NAMALWA (cell line): ENCODE measurements at regions not wholly inside any gene's neighbourhood (a gene's known extent, or its start where the extent isn't known, plus 50 kb on each side); places are given as distances from the start of the nearest gene placed in this dataset.

Experiments
- DNase-seq: peaks from one replicate; pipeline ENCODE4 v3.0.0-alpha.2; 2015; ENCODE audit warnings: low spot score

DNA sequence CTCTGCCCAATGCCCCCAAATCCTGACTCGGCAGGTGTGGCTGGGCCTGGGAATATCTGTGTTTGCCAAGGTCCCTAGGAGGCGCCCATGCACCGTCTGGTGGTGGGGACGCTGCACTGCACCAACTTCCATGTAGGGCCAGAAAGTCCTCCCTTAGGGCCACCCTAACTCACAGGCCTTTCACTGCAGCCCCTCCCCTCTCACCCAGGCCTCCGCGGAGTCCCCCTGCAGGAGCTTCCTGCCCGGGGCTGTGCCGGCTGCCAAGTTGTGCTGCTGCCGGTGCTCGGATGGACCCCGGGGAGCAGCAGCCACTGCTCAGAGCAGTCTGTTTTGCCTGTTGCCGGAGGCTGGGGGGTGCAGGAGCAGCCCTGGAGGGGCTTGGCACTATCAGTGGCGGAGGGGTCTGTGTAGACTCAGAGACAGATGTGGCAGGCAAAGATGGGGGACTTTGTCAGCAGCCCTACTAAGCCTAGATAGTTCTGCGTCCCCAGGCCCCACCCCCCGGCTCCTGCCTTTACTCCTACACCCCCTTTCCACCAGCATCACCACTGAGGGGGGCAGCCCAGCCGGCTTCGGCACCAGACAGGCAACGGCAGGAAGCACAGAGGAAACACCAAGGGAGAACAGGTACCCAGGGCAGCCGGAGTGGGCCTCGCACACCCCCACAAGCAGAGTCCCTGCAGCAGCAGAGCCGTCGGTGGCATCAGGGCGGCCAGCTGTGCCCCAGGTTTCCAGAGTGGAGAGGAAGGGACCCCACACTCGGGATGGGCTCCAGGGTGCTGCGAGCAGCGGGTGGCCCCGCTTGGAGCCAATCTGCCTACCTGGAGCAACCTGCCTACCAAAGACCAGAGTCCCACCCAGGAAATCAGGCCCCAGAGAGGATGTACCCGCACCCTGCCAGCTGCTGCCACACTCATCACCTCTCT, 124.3 kb downstream of the TRIM29 start:
- peak; percentile 17 for DNase-seq

DNA sequence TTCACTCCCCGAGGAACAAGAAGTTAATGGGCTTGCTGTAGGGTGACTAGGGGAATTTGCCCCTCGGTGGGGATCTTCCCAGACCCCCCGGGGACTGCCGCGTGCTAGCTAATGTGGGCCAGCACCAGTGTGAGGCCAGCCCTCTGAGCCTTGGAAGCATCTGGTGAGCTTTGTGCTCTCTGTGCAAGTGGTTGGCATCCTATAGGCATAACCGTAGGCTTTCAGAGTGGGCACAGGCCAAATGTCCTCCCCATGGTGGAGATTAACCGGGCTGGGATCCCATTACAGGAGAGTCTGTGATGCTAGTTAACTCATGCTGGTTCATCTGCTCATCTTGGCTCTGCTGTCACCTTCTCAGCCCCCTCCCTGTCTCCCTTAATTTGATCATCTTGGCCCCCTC, 125.7 kb downstream of the TRIM29 start:
- no peak for DNase-seq

- no peak for DNase-seq
These were observed 126.1 kb downstream of the TRIM29 start for GRCh38 chr11:120011836-120012235.

DNA sequence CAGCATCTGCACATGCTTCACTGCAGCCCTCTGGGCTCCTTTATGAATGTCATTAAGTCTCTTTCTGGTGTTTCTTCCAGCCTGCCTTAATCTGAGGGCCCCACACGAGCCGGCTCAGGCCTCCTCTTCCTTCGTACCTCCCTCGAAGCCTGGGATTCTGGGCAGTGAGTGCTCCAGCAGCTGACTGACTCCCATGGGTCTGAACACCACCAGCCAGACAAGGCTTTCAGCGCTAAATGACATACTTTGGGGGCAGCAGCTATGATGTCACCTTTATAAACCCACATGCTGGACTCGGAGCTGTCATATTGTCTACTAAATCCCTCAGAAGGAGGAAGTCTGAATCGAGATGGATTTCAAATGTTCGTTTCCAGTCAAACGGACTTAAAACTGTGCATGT, 127.1 kb downstream of the TRIM29 start:
- no peak for DNase-seq

GRCh38 chr11:120009938-120010337, 128.0 kb downstream of the TRIM29 start:
- no peak for DNase-seq

DNA sequence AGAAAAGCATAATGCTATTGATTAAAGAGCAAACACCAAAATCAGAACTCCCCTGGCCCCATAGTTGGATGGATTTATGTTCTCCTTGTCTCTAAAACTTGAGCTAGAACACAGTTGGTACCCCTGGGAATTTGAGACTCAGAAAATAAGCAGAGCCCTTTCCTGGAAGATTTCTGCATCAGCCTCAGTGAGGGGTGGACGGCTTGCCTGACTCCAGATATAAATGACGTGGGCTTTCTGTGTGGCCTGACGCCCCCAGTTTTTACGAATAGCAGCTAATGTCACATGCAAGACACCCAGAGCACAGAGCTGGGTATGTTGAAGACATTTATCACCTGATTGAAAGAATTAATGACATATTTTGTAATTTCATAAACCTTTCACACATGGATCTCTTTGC, 130.8 kb downstream of the TRIM29 start:
- no peak for DNase-seq

GRCh38 chr11:120004723-120005122, 133.2 kb downstream of the TRIM29 start:
- no peak for DNase-seq

DNA sequence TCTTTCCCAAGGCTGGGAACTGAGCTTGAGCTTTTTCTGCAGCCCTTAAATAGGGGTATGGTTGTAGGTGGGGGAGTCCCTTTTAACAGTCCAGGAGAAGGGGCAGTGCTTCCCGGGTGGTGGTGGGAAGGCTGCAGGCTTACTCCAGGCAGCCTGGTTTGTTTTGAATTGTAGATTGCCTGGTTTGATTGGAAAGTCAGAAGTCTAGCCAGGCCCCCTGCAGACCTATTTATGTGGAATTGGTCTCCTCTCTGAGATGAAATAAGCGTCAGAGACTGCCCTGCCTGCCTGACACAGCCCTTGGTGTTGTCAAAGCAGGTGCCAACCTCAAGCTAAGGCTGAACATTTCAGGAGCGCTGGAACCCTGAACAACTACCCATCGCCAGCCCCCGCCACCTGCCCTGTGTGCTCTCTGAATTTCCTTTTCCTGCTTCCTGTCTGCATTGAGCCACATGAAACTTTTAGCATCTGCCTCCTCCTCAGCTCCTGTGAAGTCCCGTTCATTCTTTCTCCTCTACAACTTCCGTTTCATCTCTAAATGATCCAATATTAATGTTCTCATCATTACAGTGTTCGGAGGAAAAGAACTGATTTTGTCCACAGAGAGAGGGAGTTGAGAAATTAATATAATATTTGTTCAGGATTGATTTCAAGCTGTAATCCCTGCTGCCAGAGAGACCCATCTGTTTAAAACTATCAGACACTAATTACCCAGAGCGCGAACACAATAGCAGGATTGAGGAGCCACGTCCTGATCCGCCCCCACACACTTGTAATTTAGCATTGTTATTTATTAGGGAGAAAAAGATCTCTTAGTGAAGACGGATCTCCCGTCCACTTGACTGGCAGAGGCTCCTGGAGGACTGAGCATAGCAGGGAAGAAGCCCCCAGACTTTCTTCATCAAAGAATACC, 136.5 kb downstream of the TRIM29 start:
- DNase-seq, result no peak

DNA sequence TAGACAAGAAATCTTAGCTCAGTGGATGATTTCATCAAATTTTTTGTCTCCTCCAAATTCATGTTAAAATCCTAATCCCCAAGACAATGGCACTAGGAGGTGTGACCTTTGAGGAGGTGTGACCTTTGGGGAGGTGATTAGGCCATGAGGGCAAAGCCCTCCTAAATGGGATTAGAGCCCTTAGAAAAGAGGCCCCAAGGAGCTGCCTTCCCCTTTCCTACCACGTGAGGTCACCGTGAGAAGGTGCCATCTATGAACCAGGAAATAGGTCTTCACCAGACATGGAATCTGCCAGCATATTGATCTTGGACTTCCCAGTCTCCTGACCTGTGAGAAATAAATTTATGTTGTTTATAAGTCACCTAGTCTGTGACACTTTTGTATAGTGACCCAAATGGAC, 138.7 kb downstream of the TRIM29 start:
- DNase-seq, result peak; percentile 9

DNA sequence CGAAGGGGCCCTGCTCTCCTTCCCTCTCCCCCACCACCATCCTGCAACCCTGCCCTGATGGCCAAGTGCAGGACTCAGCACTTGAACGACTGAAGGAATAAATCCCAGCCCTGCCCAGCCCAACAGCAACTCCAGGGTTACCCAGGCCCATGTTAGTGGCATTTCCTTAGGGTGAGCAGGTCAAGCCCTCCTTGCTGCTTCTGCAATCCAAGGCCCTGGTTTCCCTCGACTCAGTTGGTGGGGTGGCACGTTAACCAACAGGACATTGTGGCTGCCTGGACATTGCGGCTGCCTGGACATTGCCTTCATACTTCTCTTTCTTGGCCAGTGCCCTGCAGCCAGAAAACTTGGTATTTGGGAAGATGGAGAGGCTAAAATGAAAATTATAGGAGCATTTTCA, 141.4 kb downstream of the TRIM29 start:
- no peak for DNase-seq

GRCh38 chr11:119995730-119996491, 142.0 kb downstream of the TRIM29 start:
- DNase-seq, result peak; percentile 4

- DNase-seq, result no peak
These were observed 144.2 kb downstream of the TRIM29 start for GRCh38 chr11:119993722-119994121.

- DNase-seq, result no peak
These were observed 145.5 kb downstream of the TRIM29 start for GRCh38 chr11:119992171-119993051.

DNA sequence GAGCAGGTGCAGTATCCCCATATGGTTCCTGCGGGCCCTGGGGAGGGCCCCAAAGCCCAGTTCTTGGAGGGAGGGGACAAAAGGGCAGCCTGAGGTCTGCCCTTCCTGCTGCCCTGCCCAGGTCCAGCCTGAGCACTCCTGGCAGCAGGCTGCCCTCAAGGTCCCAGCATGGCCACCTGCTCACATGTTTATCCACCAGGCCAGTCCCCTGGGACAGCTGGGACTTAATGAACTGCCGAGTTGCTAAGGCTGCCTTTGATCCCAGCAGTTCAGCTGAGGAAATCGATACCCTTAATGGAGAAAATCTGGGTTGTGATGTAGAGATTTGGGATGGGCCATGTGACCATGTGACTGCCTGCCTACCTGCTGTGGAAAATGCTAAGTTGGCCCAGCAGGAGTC, 146.2 kb downstream of the TRIM29 start:
- DNase-seq, result no peak

DNA sequence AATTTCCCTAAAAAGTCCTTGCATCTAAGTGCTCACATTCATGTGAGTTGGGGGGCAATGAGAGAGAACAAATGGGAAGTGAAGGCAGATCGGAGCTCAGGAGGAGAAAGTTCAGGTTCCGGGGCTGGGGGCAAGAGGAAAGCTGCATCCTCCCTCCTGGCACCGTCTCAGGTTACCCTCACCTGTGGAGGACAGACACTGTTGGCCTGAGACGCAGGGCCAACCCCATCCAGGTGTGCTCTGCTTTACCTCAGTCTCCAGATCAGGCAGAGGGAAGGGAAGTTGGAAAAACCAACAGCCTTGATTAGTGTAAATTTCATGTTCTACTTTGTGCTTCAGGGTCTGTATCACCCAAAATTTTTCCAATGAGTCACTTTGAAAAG, 146.9 kb downstream of the TRIM29 start:
- no peak for DNase-seq

DNA sequence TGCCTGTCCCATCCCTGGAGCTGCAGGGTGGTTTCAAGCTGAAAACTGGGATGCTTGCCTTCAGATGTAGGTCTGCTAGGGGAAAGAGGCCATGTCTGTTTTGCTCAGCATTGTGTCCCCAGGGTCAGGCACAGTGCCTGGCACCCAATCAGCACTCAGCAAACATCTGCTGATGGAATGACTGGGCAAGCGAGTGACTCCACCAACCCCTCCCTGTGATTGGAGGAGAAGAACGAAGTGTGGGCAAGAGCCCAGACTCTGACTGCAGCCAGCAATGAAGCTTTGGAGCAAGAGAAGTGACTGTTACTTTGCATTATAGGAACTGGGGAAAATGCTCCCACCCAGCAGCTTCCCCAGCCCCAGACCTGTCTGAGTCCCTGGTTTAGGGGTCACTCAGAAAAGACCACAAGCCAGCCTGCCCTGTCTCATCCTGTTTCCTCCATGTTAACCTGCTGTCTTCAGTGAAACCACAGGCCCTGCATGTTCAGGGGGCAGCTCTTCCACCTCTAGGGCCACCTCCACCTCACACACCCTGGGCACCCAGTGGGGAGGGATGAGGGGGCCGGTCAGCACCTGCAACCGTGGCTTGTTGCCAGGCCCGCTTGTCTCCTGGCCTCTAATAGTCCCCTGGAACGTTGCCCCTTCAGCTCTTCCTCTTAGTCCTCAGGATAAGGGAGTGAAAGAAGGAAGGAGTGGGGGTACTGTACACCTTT, 147.4 kb downstream of the TRIM29 start:
- no peak for DNase-seq

- DNase-seq, result no peak
These were observed 148.6 kb downstream of the TRIM29 start for GRCh38 chr11:119989159-119989821.

GRCh38 chr11:119985551-119985950, 152.4 kb downstream of the TRIM29 start:
- DNase-seq, result no peak

DNA sequence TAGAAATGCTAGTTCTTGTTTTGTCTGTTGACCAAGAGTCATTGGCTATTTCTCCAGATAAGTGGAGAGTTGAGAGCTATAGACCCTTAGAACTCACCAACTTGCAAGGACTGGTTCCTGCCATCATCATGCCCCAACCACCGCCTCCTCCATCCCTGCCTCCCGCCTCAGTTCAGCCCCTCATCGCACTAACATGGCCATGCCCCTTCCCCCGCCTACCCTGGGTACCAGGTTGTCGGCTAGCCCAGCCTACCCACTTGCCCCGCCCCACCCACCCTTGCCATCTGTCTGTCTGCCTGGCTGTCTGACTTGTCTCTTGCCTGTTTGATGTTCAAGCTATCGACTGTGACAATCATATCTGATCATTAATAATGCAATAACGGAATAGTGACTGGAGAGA, 154.1 kb downstream of the TRIM29 start:
- DNase-seq, result no peak

DNA sequence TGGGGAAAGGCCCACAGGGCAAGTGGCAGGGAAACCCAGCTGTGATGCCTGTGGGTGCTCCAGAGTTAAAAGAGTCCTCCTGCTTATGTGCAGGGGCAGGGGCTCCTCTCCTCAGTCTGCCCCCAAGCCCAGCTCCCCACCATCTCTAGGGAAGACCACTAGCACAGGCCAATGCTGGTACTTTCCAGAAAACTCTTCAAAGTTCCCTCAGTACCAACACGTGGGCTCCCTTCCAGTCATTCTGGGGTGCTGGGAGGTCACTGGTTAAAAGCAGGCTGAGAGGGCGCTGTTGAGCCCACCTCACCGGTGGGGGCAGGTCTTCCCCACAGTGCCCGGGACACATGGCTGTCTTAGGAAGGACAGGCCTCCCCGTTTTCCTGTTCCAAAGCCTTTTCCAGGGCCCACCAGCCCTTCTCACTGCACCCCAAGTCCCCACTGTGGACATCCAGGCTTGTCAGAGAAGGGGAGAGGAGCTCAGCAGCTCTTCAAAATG, 154.6 kb downstream of the TRIM29 start:
- no peak for DNase-seq
